Mononuclear cell (primary cell): ENCODE measurements at regions not wholly inside any gene's neighbourhood (a gene's known extent, or its start where the extent isn't known, plus 50 kb on each side); places are given as distances from the start of the nearest gene placed in this dataset.
"Not testable (repeated sequence)": the region's sequence is repeated elsewhere in the genome, so short reads cannot be mapped to it uniquely, and the experiment has no call there.

Experiments used
- H3K27me3 ChIP-seq: 2 replicates; pipeline ENCODE4 v1.6.0; 2011; ENCODE audit warnings: low read length, control low read depth; ENCODE audit not compliant: insufficient read depth
- H3K4me1 ChIP-seq: 2 replicates; pipeline ENCODE4 v1.5.1; 2011; ENCODE audit warnings: mild to moderate bottlenecking, low read length, control low read depth; ENCODE audit not compliant: insufficient read depth
- H3K4me3 ChIP-seq: 2 replicates; pipeline ENCODE4 v1.5.1; 2011; ENCODE audit warnings: mild to moderate bottlenecking, low read length, moderate library complexity
- H3K9me3 ChIP-seq: 2 replicates; pipeline ENCODE4 v1.5.1; 2011; ENCODE audit warnings: low read depth, mild to moderate bottlenecking, control low read depth, low read length

- Histone ChIP-seq H3K9me3 (no peaks in the 10 kb centered on the region), H3K27me3 (no peaks in the 10 kb centered on the region), H3K4me1 (no peaks in the 10 kb centered on the region), H3K4me3 (no peak overlapping the region)
These were observed 100.1 kb upstream of the ATXN3L start for GRCh38 chrX:13419918-13420317.

GRCh38 chrX:13419276-13419675 lies 99.4 kb upstream of the ATXN3L start:
- H3K27me3 ChIP-seq, result no peaks in the 10 kb centered on the region
- no peaks in the 10 kb centered on the region for H3K9me3 ChIP-seq
- H3K4me1 ChIP-seq, result no peaks in the 10 kb centered on the region
- H3K4me3 ChIP-seq, result no peak overlapping the region

- no peak overlapping the region for H3K4me3 ChIP-seq
- no peaks in the 10 kb centered on the region for H3K9me3 ChIP-seq
- H3K4me1 ChIP-seq, result no peaks in the 10 kb centered on the region
- H3K27me3 ChIP-seq, result no peaks in the 10 kb centered on the region
These were observed 98.6 kb upstream of the ATXN3L start for GRCh38 chrX:13418126-13419097.

DNA sequence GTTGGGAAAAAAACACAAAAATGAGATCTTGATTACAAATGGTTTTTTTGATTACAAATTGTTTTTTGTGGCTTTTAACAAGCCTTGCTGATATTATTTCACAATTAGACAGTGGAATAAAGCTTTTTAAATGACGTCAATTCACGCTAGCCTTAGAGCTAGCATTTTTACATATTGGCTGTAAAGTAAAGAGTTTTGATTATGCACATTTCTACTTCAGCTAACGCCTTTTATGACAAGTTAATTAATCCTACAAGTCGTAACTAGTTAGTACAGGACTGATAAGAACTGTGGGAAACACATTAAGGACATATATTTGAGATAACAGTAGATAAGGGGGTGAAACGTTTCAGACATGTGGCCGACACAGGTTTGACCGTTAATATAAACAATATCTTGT lies 95.7 kb upstream of the ATXN3L start:
- no peaks in the 10 kb centered on the region for H3K9me3 ChIP-seq
- no peaks in the 10 kb centered on the region for H3K4me1 ChIP-seq
- H3K4me3 ChIP-seq, result no peak overlapping the region
- no peaks in the 10 kb centered on the region for H3K27me3 ChIP-seq

GRCh38 chrX:13414006-13414647 lies 94.3 kb upstream of the ATXN3L start:
- no peak overlapping the region for H3K4me3 ChIP-seq
- no peaks in the 10 kb centered on the region for H3K27me3 ChIP-seq
- H3K4me1 ChIP-seq, result no peaks in the 10 kb centered on the region
- H3K9me3 ChIP-seq, result no peaks in the 10 kb centered on the region

DNA sequence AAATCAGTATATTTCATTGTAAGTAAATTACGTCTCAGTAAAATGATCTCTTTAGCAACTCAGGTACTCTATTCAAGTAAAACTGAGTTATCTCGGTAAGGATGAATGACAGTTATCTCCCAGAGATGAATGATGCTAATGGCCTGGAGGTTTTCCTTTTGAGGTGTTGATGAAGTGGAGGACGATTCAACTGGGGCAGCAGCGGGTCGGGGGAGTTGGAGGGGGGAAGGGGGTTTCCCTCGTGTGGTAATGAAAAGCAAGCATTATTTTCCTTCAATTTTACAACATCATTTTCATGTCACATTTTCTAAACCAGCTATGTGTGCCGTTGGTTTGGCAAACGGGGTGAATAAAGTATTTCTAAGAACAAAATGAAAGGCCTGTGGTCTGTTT lies 92.4 kb upstream of the ATXN3L start:
- Histone ChIP-seq H3K9me3 (no peaks in the 10 kb centered on the region), H3K27me3 (no peaks in the 10 kb centered on the region), H3K4me3 (no peak overlapping the region), H3K4me1 (no peaks in the 10 kb centered on the region)

- H3K4me3 ChIP-seq, result no peak overlapping the region
- no peaks in the 10 kb centered on the region for H3K4me1 ChIP-seq
- H3K27me3 ChIP-seq, result no peaks in the 10 kb centered on the region
- no peaks in the 10 kb centered on the region for H3K9me3 ChIP-seq
These were observed 91.8 kb upstream of the ATXN3L start for GRCh38 chrX:13411496-13412207.

DNA sequence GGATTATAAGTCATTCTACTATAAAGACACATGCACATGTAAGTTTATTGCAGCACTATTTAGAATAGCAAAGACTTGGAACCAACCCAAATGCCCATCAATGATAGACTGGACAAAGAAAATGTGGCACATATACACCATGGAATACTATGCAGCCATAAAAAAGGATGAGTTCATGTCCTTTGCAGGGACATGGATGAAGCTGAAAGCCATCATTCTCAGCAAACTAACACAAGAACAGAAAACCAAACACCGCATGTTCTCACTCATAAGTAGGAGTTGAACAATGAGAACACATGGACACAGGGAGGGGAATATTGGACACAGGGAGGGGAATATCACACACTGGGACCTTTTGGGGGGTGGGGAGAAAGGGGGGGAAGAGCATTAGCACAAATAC lies 88.7 kb upstream of the ATXN3L start:
- H3K27me3 ChIP-seq, H3K4me1 ChIP-seq: not testable (repeated sequence)

GRCh38 chrX:13404777-13405176 lies 84.9 kb upstream of the ATXN3L start:
- H3K4me3 ChIP-seq, H3K27me3 ChIP-seq, H3K4me1 ChIP-seq, H3K9me3 ChIP-seq: not testable (repeated sequence)

More for the DNA sequence above, 88.7 kb upstream of the ATXN3L start:
- H3K9me3 ChIP-seq, H3K4me3 ChIP-seq: not testable (repeated sequence)

DNA sequence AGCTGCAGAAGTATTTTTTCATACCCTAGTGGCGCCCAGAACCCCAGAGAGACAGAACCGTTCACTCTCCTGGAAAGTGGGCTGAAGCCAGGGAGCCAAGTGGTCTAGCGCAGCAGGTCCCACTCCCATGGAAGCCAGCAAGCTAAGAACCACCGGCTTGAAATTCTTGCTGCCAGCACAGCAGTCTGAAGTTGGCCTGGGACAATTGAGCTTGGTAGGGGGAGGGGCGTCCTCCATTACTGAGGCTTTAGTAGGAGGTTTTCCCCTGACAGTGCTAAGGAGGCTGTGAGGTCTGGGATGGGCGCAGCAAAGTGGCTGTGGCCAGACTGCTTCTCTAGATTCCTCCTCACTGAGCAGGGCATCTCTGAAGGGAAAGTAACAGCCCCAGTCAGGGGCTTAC lies 84.5 kb upstream of the ATXN3L start:
- no peaks in the 10 kb centered on the region for H3K27me3 ChIP-seq
- H3K4me1 ChIP-seq, result no peaks in the 10 kb centered on the region
- H3K4me3 ChIP-seq, result no peak overlapping the region
- no peaks in the 10 kb centered on the region for H3K9me3 ChIP-seq

- Histone ChIP-seq H3K9me3 (no peaks in the 10 kb centered on the region), H3K4me1 (no peaks in the 10 kb centered on the region), H3K27me3 (no peaks in the 10 kb centered on the region), H3K4me3 (no peak overlapping the region)
These were observed 81.9 kb upstream of the ATXN3L start for GRCh38 chrX:13401724-13402123.

- no peaks in the 10 kb centered on the region for H3K9me3 ChIP-seq
- H3K4me1 ChIP-seq, result no peaks in the 10 kb centered on the region
- no peaks in the 10 kb centered on the region for H3K27me3 ChIP-seq
- H3K4me3 ChIP-seq, result no peak overlapping the region
These were observed 79.0 kb upstream of the ATXN3L start for GRCh38 chrX:13398839-13399238.

- Histone ChIP-seq H3K4me3 (no peak overlapping the region), H3K9me3 (no peaks in the 10 kb centered on the region), H3K27me3 (no peaks in the 10 kb centered on the region), H3K4me1 (no peaks in the 10 kb centered on the region)
These were observed 78.3 kb upstream of the ATXN3L start for GRCh38 chrX:13397878-13398818.

DNA sequence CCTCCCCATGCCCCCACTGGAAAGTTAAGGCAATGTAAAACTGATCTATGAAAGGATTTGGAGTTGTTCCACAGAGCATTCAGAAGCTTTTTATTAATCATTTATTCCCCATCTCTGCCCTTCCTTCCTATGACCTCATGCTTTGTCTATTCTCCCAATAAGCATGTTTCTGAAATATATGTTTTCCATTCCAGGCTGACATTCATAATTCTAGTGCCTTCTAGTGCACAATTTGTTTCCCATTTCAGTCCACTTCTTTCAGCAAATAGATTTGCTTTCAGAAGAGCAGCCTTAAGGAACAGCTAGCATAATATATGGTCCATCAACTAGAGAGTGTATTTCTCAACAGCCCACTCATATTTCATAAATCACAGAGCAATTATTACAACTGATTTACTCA lies 77.1 kb upstream of the ATXN3L start:
- H3K27me3 ChIP-seq, result no peaks in the 10 kb centered on the region
- H3K9me3 ChIP-seq, result no peaks in the 10 kb centered on the region
- no peaks in the 10 kb centered on the region for H3K4me1 ChIP-seq
- H3K4me3 ChIP-seq, result no peak overlapping the region
